NCI-H2029 (cell line): ENCODE measurements at regions not wholly inside any gene's neighbourhood (a gene's known extent, or its start where the extent isn't known, plus 50 kb on each side); places are given as distances from the start of the nearest gene placed in this dataset.

ENCODE experiments used
- DNase-seq: peaks from one replicate; lab custom pipeline; 2025; lab: John Stamatoyannopoulos, UW

- DNase-seq, result no peak
These were observed 442.5 kb downstream of the XPNPEP1 start for GRCh38 chr10:109480836-109481235.

- no peak for DNase-seq
These were observed 447.4 kb downstream of the XPNPEP1 start for GRCh38 chr10:109475711-109476421.

- no peak for DNase-seq
These were observed 448.5 kb downstream of the XPNPEP1 start for GRCh38 chr10:109474812-109475211.

- no peak for DNase-seq
These were observed 449.1 kb downstream of the XPNPEP1 start for GRCh38 chr10:109474261-109474660.

GRCh38 chr10:109467551-109467950, 455.8 kb downstream of the XPNPEP1 start:
- no peak for DNase-seq

- no peak for DNase-seq
These were observed 458.4 kb downstream of the XPNPEP1 start for GRCh38 chr10:109464949-109465348.

GRCh38 chr10:109457302-109457638, 466.0 kb downstream of the XPNPEP1 start:
- DNase-seq, result no peak

- DNase-seq, result no peak
These were observed 466.6 kb downstream of the XPNPEP1 start for GRCh38 chr10:109456566-109457301.

GRCh38 chr10:109454691-109455090, 468.6 kb downstream of the XPNPEP1 start:
- no peak for DNase-seq

GRCh38 chr10:109451879-109452278, 471.4 kb downstream of the XPNPEP1 start:
- DNase-seq, result no peak

GRCh38 chr10:109450702-109451101, 472.6 kb downstream of the XPNPEP1 start:
- DNase-seq, result no peak

GRCh38 chr10:109433434-109433833, 489.9 kb downstream of the XPNPEP1 start:
- DNase-seq, result no peak

- no peak for DNase-seq
These were observed 491.0 kb downstream of the XPNPEP1 start for GRCh38 chr10:109432281-109432680.

- no peak for DNase-seq
These were observed 492.5 kb downstream of the XPNPEP1 start for GRCh38 chr10:109430799-109431198.

GRCh38 chr10:109430043-109430760, 493.1 kb downstream of the XPNPEP1 start:
- no peak for DNase-seq

GRCh38 chr10:109428775-109429491, 494.4 kb downstream of the XPNPEP1 start:
- no peak for DNase-seq

- no peak for DNase-seq
These were observed 495.9 kb downstream of the XPNPEP1 start for GRCh38 chr10:109427411-109427810.

GRCh38 chr10:109426987-109427386, 496.3 kb downstream of the XPNPEP1 start:
- DNase-seq, result no peak

- no peak for DNase-seq
These were observed 504.5 kb downstream of the XPNPEP1 start for GRCh38 chr10:109418795-109419194.

- no peak for DNase-seq
These were observed 505.5 kb downstream of the XPNPEP1 start for GRCh38 chr10:109417803-109418202.

GRCh38 chr10:109412353-109412752, 511.0 kb downstream of the XPNPEP1 start:
- DNase-seq, result no peak

- no peak for DNase-seq
These were observed 511.4 kb downstream of the XPNPEP1 start for GRCh38 chr10:109411917-109412316.
